Astrocyte (in vitro differentiated cells and primary cell): ENCODE measurements at regions not wholly inside any gene's neighbourhood (a gene's known extent, or its start where the extent isn't known, plus 50 kb on each side); places are given as distances from the start of the nearest gene placed in this dataset.

Experiments used
- DNase-seq: peaks from one replicate; pipeline ENCODE4 v3.0.0-alpha.2; 2010; ENCODE audit warnings: low read depth
- FAIRE-seq: peaks from 2 replicates; lab custom pipeline; 2011; peaks lifted over from hg19 to GRCh38; lab: Jason Lieb, UNC
- H2AFZ ChIP-seq: 2 replicates; pipeline ENCODE4 v1.6.0; 2012; ENCODE audit warnings: low read depth, low read length, inconsistent platforms
- H3K27ac ChIP-seq: 2 replicates; pipeline ENCODE4 v1.5.1; 2011; ENCODE audit warnings: low read depth, low read length, inconsistent platforms
- H3K27me3 ChIP-seq: 2 replicates; pipeline ENCODE4 v1.6.0; 2011; ENCODE audit warnings: low read length, inconsistent platforms; ENCODE audit not compliant: insufficient read depth
- H3K36me3 ChIP-seq: 2 replicates; pipeline ENCODE4 v1.5.1; 2011; ENCODE audit warnings: low read length, inconsistent platforms; ENCODE audit not compliant: insufficient read depth
- H3K4me1 ChIP-seq: 2 replicates; pipeline ENCODE4 v1.5.1; 2011; ENCODE audit warnings: low read length, inconsistent platforms; ENCODE audit not compliant: insufficient read depth
- H3K4me2 ChIP-seq: 2 replicates; pipeline ENCODE4 v1.6.0; 2012; ENCODE audit warnings: low read length, inconsistent platforms
- H3K4me3 ChIP-seq: 2 replicates; pipeline ENCODE4 v1.5.1; 2011; ENCODE audit warnings: low read depth, mild to moderate bottlenecking, low read length, inconsistent platforms; ENCODE audit not compliant: insufficient read depth
- H3K79me2 ChIP-seq: 2 replicates; pipeline ENCODE4 v1.6.0; 2012; ENCODE audit warnings: mild to moderate bottlenecking, low read length, inconsistent platforms; ENCODE audit not compliant: insufficient read depth
- H3K9ac ChIP-seq: 2 replicates; pipeline ENCODE4 v1.6.0; 2012; ENCODE audit warnings: mild to moderate bottlenecking, low read length, inconsistent platforms
- H3K9me3 ChIP-seq: 2 replicates; pipeline ENCODE4 v1.5.1; 2012; ENCODE audit warnings: low read depth, mild to moderate bottlenecking, low read length, inconsistent platforms; ENCODE audit not compliant: insufficient read depth
- H4K20me1 ChIP-seq: 2 replicates; pipeline ENCODE4 v1.6.0; 2012; ENCODE audit warnings: low read length, inconsistent platforms; ENCODE audit not compliant: insufficient read depth
- H3K27ac Mint-ChIP-seq: one replicate; pipeline ENCODE4 v1.8.0; 2021; ENCODE audit warnings: mild to moderate bottlenecking, mixed read lengths; ENCODE audit not compliant: unreplicated experiment
- H3K27me3 Mint-ChIP-seq: one replicate; pipeline ENCODE4 v1.8.0; 2021; ENCODE audit warnings: low read depth, mixed read lengths; ENCODE audit not compliant: unreplicated experiment
- H3K36me3 Mint-ChIP-seq: one replicate; pipeline ENCODE4 v1.8.0; 2021; ENCODE audit warnings: low read depth, mixed read lengths; ENCODE audit not compliant: unreplicated experiment
- H3K4me1 Mint-ChIP-seq: one replicate; pipeline ENCODE4 v1.8.0; 2021; ENCODE audit warnings: low read depth, mixed read lengths; ENCODE audit not compliant: unreplicated experiment
- H3K4me3 Mint-ChIP-seq: one replicate; pipeline ENCODE4 v1.8.0; 2021; ENCODE audit warnings: mild to moderate bottlenecking, moderate library complexity, mixed read lengths; ENCODE audit not compliant: unreplicated experiment
- H3K9me3 Mint-ChIP-seq: one replicate; pipeline ENCODE4 v1.8.0; 2021; ENCODE audit warnings: mild to moderate bottlenecking, mixed read lengths; ENCODE audit not compliant: unreplicated experiment
- EZH2 ChIP-seq: IDR thresholded peaks from 2 replicates; pipeline ENCODE4 v1.6.1; 2012; ENCODE audit warnings: mild to moderate bottlenecking, low read length, inconsistent platforms; ENCODE audit not compliant: insufficient read depth
- TF ChIP-seq, protein P1 (sequence below): IDR thresholded peaks from 2 replicates; pipeline ENCODE4 v1.5.1; 2011; ENCODE audit warnings: low read depth, mild to moderate bottlenecking, inconsistent platforms, low read length, moderate library complexity; ENCODE audit not compliant: insufficient read depth

DNA sequence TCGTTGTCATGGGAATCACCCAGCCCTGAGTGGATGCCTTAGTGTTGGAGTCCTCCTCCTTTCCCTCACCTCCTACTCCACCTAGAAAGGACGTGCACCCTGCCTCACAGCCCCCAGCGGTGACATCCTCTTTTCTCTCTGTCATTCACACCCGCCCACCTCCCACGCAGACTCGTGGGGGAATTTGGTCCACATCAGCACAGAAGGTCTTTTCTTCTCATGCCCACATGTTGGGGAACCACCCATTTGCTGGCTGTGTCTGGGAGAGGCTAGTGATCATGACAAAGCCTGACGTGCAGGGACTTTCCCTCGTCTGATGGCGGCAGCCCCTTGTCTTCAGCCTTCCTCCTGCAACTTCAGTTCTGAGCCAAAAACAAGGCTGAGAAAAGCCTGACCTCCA, 96.0 kb upstream of the CNKSR3 start:
- no peak for FAIRE-seq
- H3K9ac ChIP-seq: no peak overlapping the region
- peak overlapping the region; percentile 48 for H3K27ac Mint-ChIP-seq

DNA sequence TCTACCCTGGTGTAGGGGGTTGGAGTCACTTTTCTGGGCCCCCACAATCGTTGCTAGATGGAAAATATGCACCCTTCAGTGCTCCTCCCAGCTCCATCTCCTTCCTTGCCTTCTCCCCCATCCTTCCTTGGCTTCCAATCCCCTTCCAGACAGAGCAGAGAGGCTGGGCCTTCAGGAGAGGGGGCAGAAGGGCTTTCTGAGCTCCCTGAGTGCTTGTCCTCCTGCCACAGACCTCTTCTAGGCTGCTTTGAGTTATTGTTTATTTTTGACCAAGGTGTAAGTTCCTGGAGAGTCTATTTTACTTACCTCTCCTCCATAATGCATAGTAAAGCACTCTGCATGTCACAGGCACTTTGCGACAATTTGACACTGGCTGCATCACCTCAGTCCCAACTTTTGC, 96.4 kb upstream of the CNKSR3 start:
- H3K27ac ChIP-seq: no peak overlapping the region
- H3K4me1 ChIP-seq: no peaks in the 10 kb centered on the region
- H3K4me3 ChIP-seq: no peak overlapping the region
- peaks cover 2% of the 10 kb centered on the region for H3K4me1 Mint-ChIP-seq
- no peaks in the 10 kb centered on the region for H4K20me1 ChIP-seq
- FAIRE-seq (no peak), DNase-seq (no peak)
- H3K27me3 ChIP-seq: peaks cover 3% of the 10 kb centered on the region
- H3K4me3 Mint-ChIP-seq: no peak overlapping the region
- H3K9ac ChIP-seq: no peak overlapping the region
- H3K36me3 Mint-ChIP-seq: no peaks in the 10 kb centered on the region
- H3K9me3 ChIP-seq: no peaks in the 10 kb centered on the region
- no peak for TF ChIP-seq EZH2
- TF ChIP-seq, protein P1, sequence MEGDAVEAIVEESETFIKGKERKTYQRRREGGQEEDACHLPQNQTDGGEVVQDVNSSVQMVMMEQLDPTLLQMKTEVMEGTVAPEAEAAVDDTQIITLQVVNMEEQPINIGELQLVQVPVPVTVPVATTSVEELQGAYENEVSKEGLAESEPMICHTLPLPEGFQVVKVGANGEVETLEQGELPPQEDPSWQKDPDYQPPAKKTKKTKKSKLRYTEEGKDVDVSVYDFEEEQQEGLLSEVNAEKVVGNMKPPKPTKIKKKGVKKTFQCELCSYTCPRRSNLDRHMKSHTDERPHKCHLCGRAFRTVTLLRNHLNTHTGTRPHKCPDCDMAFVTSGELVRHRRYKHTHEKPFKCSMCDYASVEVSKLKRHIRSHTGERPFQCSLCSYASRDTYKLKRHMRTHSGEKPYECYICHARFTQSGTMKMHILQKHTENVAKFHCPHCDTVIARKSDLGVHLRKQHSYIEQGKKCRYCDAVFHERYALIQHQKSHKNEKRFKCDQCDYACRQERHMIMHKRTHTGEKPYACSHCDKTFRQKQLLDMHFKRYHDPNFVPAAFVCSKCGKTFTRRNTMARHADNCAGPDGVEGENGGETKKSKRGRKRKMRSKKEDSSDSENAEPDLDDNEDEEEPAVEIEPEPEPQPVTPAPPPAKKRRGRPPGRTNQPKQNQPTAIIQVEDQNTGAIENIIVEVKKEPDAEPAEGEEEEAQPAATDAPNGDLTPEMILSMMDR: no peak
- no peak overlapping the region for H2AFZ ChIP-seq
- H3K9me3 Mint-ChIP-seq: no peaks in the 10 kb centered on the region
- H3K27me3 Mint-ChIP-seq: peaks cover 2% of the 10 kb centered on the region
- H3K36me3 ChIP-seq: no peaks in the 10 kb centered on the region
- H3K27ac Mint-ChIP-seq: no peak overlapping the region
- H3K79me2 ChIP-seq: no peaks in the 10 kb centered on the region
- H3K4me2 ChIP-seq: no peak overlapping the region

More for the DNA sequence above, 96.0 kb upstream of the CNKSR3 start:
- H3K27ac ChIP-seq: no peak overlapping the region
- H3K4me1 Mint-ChIP-seq: peaks cover 2% of the 10 kb centered on the region
- no peak overlapping the region for H3K4me2 ChIP-seq
- H3K9me3 Mint-ChIP-seq: no peaks in the 10 kb centered on the region
- no peaks in the 10 kb centered on the region for H4K20me1 ChIP-seq
- no peak overlapping the region for H3K4me3 Mint-ChIP-seq
- H3K27me3 ChIP-seq: peaks cover 3% of the 10 kb centered on the region
- H3K4me1 ChIP-seq: no peaks in the 10 kb centered on the region
- H2AFZ ChIP-seq: no peak overlapping the region
- no peak for TF ChIP-seq EZH2
- TF ChIP-seq, protein P1: no peak
- no peaks in the 10 kb centered on the region for H3K36me3 Mint-ChIP-seq
- H3K4me3 ChIP-seq: no peak overlapping the region
- H3K9me3 ChIP-seq: no peaks in the 10 kb centered on the region
- H3K79me2 ChIP-seq: no peaks in the 10 kb centered on the region
- no peak for DNase-seq
- H3K27me3 Mint-ChIP-seq: peaks cover 2% of the 10 kb centered on the region
- no peaks in the 10 kb centered on the region for H3K36me3 ChIP-seq

DNA sequence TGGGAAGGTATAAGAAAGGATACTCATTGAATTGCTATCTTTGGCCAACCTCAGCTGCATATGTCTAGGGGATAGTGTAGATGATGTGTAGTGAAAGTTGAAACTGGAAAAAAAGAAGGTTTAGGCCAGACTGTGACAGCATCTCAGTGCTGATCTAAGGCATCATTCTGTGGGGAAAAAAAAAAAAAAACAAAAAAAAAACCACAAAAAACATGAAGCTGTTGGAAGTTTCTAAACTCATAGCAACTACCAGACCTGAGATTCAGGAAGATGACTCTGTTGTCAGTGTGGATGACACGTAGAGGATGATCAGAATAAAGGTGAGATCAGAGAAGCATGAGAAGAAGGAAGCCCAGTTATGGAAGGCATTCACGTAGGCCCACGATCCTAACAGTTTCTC, 100.8 kb upstream of the CNKSR3 start:
- H3K27ac ChIP-seq: no peak overlapping the region
- Mint-ChIP-seq H3K27ac (no peak overlapping the region), H3K27me3 (peaks cover 2% of the 10 kb centered on the region), H3K4me1 (peaks cover 19% of the 10 kb centered on the region), H3K4me3 (no peak overlapping the region), H3K36me3 (no peaks in the 10 kb centered on the region), H3K9me3 (no peaks in the 10 kb centered on the region)
- H3K9ac ChIP-seq: no peak overlapping the region
- FAIRE-seq (no peak), DNase-seq (no peak)
- H3K36me3 ChIP-seq: no peaks in the 10 kb centered on the region
- no peaks in the 10 kb centered on the region for H3K79me2 ChIP-seq
- no peak overlapping the region for H2AFZ ChIP-seq
- no peaks in the 10 kb centered on the region for H3K27me3 ChIP-seq
- no peaks in the 10 kb centered on the region for H4K20me1 ChIP-seq
- no peaks in the 10 kb centered on the region for H3K9me3 ChIP-seq
- H3K4me2 ChIP-seq: no peak overlapping the region
- no peak overlapping the region for H3K4me3 ChIP-seq
- TF ChIP-seq EZH2: no peak
- TF ChIP-seq, protein P1: no peak
- H3K4me1 ChIP-seq: peaks cover 24% of the 10 kb centered on the region
